NCI-H1105 (cell line): ENCODE measurements at regions not wholly inside any gene's neighbourhood (a gene's known extent, or its start where the extent isn't known, plus 50 kb on each side); places are given as distances from the start of the nearest gene placed in this dataset.
"Not testable (repeated sequence)": the region's sequence is repeated elsewhere in the genome, so short reads cannot be mapped to it uniquely, and the experiment has no call there.

Source experiments
- DNase-seq: peaks from one replicate; lab custom pipeline; 2025; lab: John Stamatoyannopoulos, UW

DNA sequence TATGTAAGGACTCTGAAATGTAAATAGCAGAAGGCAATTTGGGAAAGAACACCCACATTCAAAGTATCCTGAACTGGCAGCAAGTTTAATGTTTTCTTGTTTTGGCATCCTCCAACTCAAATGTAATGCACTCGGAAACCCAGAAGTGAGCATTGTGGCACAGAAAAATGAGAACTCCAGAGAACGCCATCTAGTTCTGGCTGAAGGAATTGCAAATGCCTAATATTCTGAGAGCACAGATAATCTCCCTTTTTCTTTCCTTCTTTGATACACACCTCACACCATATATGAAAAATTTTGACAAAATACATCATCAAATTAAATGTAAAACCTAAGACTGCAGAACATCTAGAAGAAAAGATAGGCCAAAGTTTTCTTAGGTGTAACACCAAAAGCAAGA lies 52.1 kb downstream of the PWWP3B start:
- no peak for DNase-seq

DNA sequence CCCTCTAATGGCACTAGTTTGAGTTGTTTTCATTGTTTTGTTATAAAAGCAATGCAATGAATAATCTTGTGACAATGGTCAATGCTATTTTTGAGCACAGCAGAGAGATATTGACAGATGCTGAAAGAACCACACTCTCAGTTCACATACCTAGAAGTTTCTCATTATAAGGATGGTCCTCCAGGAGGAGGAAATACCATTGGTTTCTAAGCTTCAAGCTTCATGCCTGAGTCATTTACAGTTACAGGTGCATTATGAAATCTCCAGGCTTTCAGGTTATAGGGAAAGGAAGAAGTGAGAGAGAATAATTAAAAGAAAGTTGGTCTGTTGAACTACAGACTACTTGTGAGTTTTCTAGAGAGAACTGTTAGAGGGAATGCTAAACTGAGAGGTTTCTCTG lies 75.3 kb downstream of the PWWP3B start:
- no peak for DNase-seq

DNA sequence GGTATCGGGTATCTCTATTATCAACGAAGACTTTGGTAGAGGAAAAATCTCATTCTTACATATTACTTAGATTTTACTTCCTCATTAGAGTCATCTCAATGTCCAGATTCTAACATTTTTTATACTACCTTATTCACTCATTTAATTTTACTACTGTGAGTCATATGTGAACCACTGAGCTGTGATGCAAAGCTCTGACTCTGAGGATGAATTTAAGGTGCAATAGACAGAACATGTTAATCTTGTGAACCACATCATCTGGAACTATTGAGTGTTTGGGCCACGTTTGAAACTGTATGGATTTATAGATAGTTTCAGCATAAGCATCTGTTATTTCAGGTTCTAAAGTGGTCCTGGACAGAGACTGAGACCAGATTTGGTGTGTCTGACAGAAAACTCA lies 78.4 kb downstream of the PWWP3B start:
- DNase-seq = no peak

GRCh38 chrX:106247162-106247561 lies 79.1 kb downstream of the PWWP3B start:
- DNase-seq = no peak

GRCh38 chrX:106249706-106250379 lies 81.7 kb downstream of the PWWP3B start:
- no peak for DNase-seq

DNA sequence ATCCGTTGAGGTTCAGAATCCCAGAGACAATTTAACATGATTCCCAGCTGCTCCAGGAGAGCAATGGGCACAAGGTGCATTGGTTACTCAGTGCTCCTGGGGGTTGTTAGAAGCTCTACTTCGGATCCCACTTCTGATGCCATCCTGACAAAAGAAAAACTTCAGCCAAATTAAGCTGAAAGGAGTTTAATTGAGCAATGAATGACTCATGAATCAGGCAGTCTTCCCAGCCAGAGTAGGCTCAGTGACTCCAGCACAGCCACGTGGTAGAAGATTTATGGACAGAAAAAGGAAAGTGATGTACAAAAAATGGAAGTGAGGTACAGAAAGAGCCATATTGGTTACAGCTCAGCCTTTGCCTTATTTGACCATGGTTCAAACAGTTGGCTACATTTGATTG lies 95.7 kb downstream of the PWWP3B start:
- DNase-seq = no peak

DNA sequence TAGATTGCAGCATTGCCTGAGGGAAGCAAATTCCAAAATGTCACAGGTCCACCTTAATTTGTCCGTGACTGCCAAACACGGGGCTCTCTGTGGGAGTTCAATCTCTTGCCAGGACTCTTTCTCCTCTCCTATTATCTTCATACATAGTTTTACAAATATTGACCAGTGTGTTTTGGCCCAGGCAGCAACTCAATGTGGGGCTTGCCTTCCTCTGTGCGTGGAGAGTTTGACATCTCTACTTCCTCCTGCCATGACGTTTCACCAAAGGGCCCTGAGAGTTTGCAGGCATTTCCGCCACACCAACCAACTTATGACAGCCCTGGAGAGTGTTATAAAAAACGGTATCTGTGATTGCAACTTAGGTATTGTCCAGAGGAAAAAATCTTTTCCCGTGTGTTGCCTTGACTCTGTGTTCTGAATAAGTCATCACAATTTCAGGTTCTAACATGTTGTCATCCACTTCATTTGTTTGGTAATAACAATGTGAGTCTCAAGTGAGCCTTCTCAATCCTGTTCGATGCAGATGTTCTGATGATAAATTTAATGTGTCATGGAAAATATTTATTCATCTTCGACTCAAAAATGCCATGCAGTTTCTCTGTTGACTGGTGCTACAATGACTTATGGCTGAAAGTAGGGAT lies 106.0 kb downstream of the PWWP3B start:
- not testable (repeated sequence) for DNase-seq

- not testable (repeated sequence) for DNase-seq
Measured at GRCh38 chrX:106275172-106275571, 107.1 kb downstream of the PWWP3B start.

DNA sequence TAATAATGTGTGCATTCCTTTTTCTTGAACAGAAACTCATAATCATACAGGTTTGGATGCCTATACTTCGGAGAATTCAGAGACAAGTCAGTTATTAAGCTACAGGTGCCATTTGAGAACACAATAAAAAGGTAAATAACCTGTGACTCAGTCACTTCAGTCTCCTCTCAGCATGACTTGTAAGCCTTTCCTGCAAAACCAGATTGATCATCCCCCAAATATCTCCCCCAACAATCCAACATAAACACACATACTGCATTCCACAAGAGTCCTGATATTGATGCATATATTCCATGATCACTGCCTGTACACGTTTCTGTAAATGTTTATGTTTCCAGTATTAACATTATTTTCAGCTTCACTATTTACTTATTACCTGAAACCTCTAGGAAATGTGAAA lies 110.8 kb downstream of the PWWP3B start:
- DNase-seq = no peak

DNA sequence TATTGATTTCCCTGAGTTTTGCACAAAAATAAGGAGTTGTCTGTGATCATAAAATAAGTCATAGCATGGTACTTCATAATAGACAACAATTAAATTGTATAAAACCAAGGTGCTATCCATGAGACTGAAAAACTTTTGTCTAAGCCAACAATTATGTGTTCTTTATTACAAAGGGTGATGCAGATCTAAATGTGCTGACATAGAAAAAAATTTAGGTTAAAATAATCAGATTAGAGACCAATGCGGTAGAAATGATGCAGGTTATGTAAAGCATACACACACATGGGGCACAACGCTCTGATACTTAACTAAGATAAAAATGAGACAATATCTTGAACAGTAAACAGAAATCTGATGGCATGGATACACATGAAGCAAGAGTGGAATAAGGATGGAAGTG lies 113.3 kb downstream of the PWWP3B start:
- no peak for DNase-seq

- no peak for DNase-seq
Measured at GRCh38 chrX:106283841-106284240, 115.7 kb downstream of the PWWP3B start.

DNA sequence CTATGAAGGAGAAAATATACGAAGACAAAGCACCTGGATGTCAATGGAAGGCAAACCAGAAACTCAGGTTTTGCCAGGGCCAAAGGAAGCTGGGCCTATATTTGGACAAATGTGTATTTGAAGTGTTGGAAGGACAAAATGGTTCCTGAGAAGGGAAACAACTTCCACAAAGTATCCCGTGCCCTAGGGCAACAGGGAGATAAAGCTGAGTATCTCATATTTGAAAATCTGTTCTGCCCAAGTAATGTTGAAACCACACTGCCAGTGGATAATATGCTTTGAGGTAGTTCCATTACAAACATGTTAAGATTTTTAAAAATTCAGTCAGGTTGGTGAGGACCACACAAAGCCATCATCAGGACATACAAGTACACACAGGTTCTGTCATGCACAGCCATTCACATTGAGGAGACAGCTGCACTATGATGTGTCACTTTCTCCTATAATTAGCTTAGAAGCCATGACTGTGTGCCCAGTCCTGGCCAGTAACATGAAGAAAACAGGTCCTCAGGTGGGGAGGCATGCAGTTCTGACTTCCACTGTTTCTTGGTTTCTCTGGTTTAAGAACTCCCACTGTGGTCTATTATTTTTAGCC lies 116.4 kb downstream of the PWWP3B start:
- no peak for DNase-seq

DNA sequence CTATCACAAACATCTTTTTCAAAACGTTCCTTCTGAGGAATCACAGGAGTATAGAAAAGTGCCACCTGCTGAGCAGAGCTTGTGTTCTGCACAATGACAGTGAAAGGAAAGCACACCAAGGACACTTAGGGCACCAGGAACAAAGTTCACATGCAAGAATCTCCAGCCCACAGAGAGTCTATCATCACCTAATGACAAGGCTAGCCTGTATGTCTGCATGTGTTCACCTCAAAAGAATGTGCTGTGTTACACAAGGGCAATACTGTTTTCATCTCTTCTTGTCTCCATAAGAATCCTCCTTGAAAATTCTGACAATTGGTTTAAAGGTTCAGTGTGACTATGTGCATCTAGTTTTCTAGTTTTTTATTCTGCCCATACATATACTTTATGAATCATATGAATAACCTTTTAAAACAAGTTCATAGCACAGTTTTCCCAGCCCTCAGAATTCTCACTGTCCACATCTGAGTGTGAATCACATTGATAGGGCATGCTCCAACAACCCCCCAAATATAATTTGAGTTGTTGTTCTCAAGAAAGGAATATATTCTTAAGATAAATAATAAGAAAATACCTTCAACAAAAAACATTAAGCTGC lies 118.0 kb downstream of the PWWP3B start:
- no peak for DNase-seq

GRCh38 chrX:106290778-106291177 lies 122.7 kb downstream of the PWWP3B start:
- DNase-seq = not testable (repeated sequence)

DNA sequence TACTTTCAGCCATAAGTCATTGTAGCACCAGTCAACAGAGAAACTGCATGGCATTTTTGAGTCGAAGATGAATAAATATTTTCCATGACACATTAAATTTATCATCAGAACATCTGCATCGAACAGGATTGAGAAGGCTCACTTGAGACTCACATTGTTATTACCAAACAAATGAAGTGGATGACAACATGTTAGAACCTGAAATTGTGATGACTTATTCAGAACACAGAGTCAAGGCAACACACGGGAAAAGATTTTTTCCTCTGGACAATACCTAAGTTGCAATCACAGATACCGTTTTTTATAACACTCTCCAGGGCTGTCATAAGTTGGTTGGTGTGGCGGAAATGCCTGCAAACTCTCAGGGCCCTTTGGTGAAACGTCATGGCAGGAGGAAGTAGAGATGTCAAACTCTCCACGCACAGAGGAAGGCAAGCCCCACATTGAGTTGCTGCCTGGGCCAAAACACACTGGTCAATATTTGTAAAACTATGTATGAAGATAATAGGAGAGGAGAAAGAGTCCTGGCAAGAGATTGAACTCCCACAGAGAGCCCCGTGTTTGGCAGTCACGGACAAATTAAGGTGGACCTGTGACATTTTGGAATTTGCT lies 123.8 kb downstream of the PWWP3B start:
- not testable (repeated sequence) for DNase-seq

GRCh38 chrX:106300239-106300638 lies 132.1 kb downstream of the PWWP3B start:
- DNase-seq = no peak

GRCh38 chrX:106300656-106301055 lies 132.6 kb downstream of the PWWP3B start:
- no peak for DNase-seq

GRCh38 chrX:106302304-106302703 lies 134.2 kb downstream of the PWWP3B start:
- no peak for DNase-seq

DNA sequence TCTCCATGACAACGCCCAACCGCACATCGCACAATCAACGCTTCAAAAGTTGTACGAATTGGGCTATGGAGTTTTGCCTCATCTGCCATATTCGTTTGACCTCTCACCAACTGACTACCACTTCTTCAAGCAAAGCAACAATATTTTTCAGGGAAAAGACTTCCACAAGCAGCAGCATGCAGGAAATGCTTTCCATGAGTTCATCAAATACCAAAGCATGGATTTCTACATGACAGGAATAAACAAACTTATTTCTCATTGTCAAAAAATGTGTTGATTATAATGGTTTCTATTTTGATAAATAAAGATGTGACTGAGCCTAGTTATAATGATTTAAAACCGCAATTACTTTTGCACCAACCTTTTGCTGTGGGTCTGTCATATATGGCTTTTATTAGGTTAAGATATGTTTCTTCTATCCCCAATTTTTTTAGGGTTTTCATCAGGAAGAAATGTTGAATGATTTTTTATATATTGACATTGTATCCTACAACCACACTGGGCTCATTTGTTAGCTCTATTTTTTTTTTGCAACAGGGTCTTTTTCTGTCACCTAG lies 138.4 kb downstream of the PWWP3B start:
- DNase-seq = no peak

- no peak for DNase-seq
Measured at GRCh38 chrX:106323357-106323756, 155.3 kb downstream of the PWWP3B start.

- DNase-seq = no peak
Measured at GRCh38 chrX:106331606-106332005, 163.5 kb downstream of the PWWP3B start.

GRCh38 chrX:106341823-106342222 lies 173.7 kb downstream of the PWWP3B start:
- DNase-seq = no peak
